SJSA1 (cell line): ENCODE measurements at regions not wholly inside any gene's neighbourhood (a gene's known extent, or its start where the extent isn't known, plus 50 kb on each side); places are given as distances from the start of the nearest gene placed in this dataset.
"Not testable (repeated sequence)": the region's sequence is repeated elsewhere in the genome, so short reads cannot be mapped to it uniquely, and the experiment has no call there.

Experiments used
- DNase-seq, 2 experiments: peaks; one replicate each; pipeline ENCODE4 v3.0.0-alpha.2; 2015 to 2020; ENCODE audit warnings: low spot score in 2 of 2, low read depth in 1 of 2
- H3K27ac ChIP-seq: fragments of 250-450 bp; sonication (Bioruptor Pico); 2 replicates; pipeline ENCODE4 v1.5.1; 2020; ENCODE audit warnings: mild to moderate bottlenecking, moderate library complexity
- H3K27me3 ChIP-seq: fragments of 250-450 bp; sonication (Bioruptor Pico); replicated peaks from 2 replicates; pipeline ENCODE4 v1.5.1; 2020; ENCODE audit warnings: mild to moderate bottlenecking, moderate library complexity
- H3K36me3 ChIP-seq: fragments of 250-450 bp; sonication (Bioruptor Pico); 2 replicates; pipeline ENCODE4 v1.5.1; 2020; ENCODE audit warnings: mild to moderate bottlenecking
- H3K4me1 ChIP-seq: fragments of 250-450 bp; sonication (Bioruptor Pico); replicated peaks from 2 replicates; pipeline ENCODE4 v1.6.1; 2021; ENCODE audit warnings: mild to moderate bottlenecking
- H3K4me3 ChIP-seq: fragments of 250-450 bp; sonication (Bioruptor Pico); 2 replicates; pipeline ENCODE4 v1.5.1; 2020; ENCODE audit warnings: mild to moderate bottlenecking
- H3K9me3 ChIP-seq: fragments of 250-450 bp; sonication (Bioruptor Pico); replicated peaks from 2 replicates; pipeline ENCODE4 v1.5.1; 2020; ENCODE audit warnings: mild to moderate bottlenecking

DNA sequence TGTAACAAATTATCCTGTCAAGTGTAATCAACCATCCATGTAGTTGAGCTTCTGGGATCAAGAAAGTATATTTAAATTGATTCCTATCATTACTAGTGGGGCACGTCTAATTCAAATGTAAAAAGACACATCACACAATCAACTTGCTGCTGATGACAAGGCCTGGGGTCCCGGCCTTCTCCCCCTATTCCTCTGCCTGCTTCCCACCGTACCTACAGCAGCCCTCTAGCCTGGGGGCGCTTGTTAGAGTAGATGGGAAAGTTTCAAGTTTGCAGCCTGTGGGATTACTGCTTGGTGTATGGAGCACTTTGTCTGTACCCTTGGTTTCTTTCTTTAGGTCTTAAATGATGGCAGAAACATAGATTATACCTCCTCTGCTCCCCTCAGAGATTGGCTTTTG, 333.3 kb upstream of the KYNU start:
- no peak for DNase-seq
- Histone ChIP-seq H3K36me3 (no peaks in the 10 kb centered on the region), H3K27me3 (no peaks in the 10 kb centered on the region), H3K9me3 (no peaks in the 10 kb centered on the region), H3K4me1 (no peaks in the 10 kb centered on the region), H3K27ac (no peak overlapping the region), H3K4me3 (no peak overlapping the region)

- Histone ChIP-seq H3K9me3 (no peaks in the 10 kb centered on the region), H3K4me1 (no peaks in the 10 kb centered on the region), H3K27me3 (no peaks in the 10 kb centered on the region), H3K27ac (no peak overlapping the region), H3K4me3 (no peak overlapping the region), H3K36me3 (no peaks in the 10 kb centered on the region)
- no peak for DNase-seq
Observed at GRCh38 chr2:142542431-142542910, 335.0 kb upstream of the KYNU start.

GRCh38 chr2:142536966-142537365, 340.5 kb upstream of the KYNU start:
- Histone ChIP-seq H3K4me1 (no peaks in the 10 kb centered on the region), H3K36me3 (no peaks in the 10 kb centered on the region), H3K27ac (no peak overlapping the region), H3K9me3 (no peaks in the 10 kb centered on the region), H3K27me3 (no peaks in the 10 kb centered on the region), H3K4me3 (no peak overlapping the region)
- DNase-seq = no peak

DNA sequence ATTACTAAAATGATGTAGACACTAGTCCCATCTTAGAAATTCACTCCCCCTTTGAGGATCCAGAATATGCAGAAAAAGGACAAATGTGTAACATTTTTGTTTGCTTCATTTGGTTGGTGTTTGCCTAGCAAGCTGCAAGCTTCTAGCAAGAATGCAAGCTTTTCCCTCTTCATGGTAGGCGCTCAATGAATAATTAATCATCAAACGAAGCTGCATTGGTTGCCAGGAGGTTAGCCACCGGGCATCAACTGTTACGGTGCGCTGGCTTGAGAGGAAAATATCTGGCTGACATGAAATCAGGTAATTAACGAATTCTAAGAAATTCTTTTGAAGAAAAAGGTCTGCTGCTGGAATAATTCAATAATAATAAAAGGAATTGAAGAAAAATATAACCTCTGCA, 341.0 kb upstream of the KYNU start:
- no peak for DNase-seq
- Histone ChIP-seq H3K4me3 (no peak overlapping the region), H3K9me3 (no peaks in the 10 kb centered on the region), H3K27me3 (no peaks in the 10 kb centered on the region), H3K36me3 (no peaks in the 10 kb centered on the region), H3K27ac (no peak overlapping the region), H3K4me1 (no peaks in the 10 kb centered on the region)

DNA sequence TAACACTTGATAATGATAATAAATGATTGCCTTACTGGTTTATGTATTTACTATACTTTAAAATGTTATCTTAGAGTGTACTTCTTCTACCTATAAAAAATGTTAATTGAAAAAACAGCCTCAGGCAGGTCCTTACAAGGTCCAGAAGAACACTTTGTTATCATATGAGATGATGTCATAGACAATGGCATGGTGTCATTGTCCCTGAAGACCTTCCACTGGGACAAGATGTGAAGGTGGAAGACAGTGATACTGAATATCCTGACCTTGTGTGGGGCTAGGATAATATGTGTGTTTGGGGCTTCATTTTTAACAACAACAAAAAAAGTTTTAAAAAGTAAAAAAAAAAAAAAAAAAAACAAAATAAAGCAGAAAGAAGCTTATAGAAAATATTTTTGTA, 342.2 kb upstream of the KYNU start:
- Histone ChIP-seq H3K4me1 (no peaks in the 10 kb centered on the region), H3K27ac (no peak overlapping the region), H3K4me3 (no peak overlapping the region), H3K27me3 (no peaks in the 10 kb centered on the region), H3K9me3 (no peaks in the 10 kb centered on the region), H3K36me3 (no peaks in the 10 kb centered on the region)
- no peak for DNase-seq

DNA sequence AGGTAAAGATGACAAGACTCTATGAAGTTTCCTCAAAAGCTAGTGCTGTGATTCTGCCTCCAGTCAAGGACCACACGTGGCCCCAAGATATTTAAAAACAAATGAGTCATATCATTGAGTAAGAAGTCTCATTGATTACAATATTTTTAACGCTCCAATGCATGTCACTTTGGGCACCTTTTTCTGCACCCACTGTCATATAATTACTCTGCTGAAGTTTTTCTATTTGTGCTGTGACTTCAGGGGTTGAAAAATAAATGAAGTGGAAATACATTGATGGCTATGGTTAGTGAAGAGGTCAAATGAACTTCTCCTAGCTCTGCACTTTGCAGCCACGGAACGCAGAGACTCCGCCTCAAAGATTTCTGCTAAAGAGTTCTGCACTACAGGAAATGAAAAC, 344.3 kb upstream of the KYNU start:
- Histone ChIP-seq H3K4me1 (no peaks in the 10 kb centered on the region), H3K4me3 (no peak overlapping the region), H3K36me3 (no peaks in the 10 kb centered on the region), H3K27ac (no peak overlapping the region), H3K9me3 (no peaks in the 10 kb centered on the region), H3K27me3 (no peaks in the 10 kb centered on the region)
- DNase-seq = no peak

- Histone ChIP-seq H3K4me3 (no peak overlapping the region), H3K27ac (no peak overlapping the region), H3K36me3 (no peaks in the 10 kb centered on the region), H3K4me1 (no peaks in the 10 kb centered on the region), H3K9me3 (no peaks in the 10 kb centered on the region), H3K27me3 (no peaks in the 10 kb centered on the region)
- no peak for DNase-seq
Observed at GRCh38 chr2:142531377-142531776, 346.1 kb upstream of the KYNU start.

GRCh38 chr2:142525720-142526119, 351.7 kb upstream of the KYNU start:
- H3K27me3 ChIP-seq = peaks cover 4% of the 10 kb centered on the region; the same call in 1 of the 2 replicates
- no peak overlapping the region for H3K4me3 ChIP-seq
- H3K36me3 ChIP-seq = no peaks in the 10 kb centered on the region
- H3K9me3 ChIP-seq = no peaks in the 10 kb centered on the region
- no peaks in the 10 kb centered on the region for H3K4me1 ChIP-seq
- DNase-seq = no peak
- H3K27ac ChIP-seq = no peak overlapping the region

DNA sequence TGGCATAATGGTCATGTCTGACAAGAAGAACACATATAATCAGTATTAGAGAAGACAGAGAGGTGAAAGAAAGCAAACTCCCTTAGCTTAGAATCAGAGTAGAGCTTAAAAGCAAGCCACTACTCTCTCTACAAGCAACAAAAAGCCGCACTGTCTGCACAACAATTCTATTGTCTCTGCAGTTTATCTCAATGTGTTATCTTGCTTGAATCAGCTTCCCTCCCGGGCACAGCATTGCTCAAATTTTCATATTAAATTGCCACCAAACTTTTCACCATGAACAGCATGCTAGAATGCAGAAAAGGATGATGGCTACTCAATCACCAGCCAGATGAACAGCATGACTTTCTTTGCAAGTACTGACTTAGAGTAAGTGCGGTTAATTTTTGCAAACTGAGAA, 356.0 kb upstream of the KYNU start:
- H3K9me3 ChIP-seq = no peaks in the 10 kb centered on the region
- H3K36me3 ChIP-seq = no peaks in the 10 kb centered on the region
- no peak overlapping the region for H3K4me3 ChIP-seq
- no peak for DNase-seq
- H3K4me1 ChIP-seq = no peaks in the 10 kb centered on the region
- H3K27ac ChIP-seq = no peak overlapping the region
- H3K27me3 ChIP-seq = peaks cover 4% of the 10 kb centered on the region; the same call in 1 of the 2 replicates

DNA sequence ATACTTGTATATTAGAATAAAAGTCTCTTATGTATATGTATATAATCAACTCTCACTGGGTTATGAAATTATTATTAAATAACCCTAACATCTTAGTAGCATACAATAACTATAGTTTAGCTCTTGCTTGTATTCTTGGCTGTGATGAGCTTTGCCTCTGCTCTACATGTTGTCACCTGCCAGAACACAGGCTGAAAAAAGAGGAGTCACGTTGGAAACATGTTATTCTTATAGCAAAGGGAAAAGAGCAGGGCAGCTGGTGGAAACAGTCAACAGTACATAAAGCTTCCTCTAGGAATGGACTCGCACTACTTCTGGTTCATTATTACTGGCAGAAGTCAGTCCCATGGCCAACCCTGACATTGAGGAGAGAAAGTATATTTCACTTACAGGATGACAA, 362.0 kb upstream of the KYNU start:
- H3K9me3 ChIP-seq = no peaks in the 10 kb centered on the region
- no peaks in the 10 kb centered on the region for H3K27me3 ChIP-seq
- H3K4me1 ChIP-seq = no peaks in the 10 kb centered on the region
- DNase-seq = no peak
- H3K27ac ChIP-seq = no peak overlapping the region
- H3K4me3 ChIP-seq = no peak overlapping the region
- no peaks in the 10 kb centered on the region for H3K36me3 ChIP-seq

DNA sequence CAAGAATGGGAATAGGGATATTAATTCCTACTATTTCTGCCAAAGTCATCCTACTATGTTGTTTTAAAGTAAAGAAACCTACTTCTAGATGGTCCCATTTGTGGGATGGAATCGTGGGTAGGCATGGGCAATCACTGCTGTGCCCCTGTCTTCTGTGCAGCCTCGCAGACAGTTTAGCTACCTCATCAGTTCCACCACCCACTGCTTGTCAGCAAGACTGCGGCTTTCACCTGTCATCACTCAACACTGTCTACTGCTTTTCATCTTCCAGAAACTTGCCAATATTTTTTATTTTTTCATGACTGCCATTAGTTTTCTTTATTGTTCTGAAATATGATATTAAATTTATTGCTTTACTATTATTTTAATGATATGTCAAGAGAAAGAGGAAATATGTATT, 368.1 kb upstream of the KYNU start:
- Histone ChIP-seq H3K27ac (no peak overlapping the region), H3K4me3 (no peak overlapping the region), H3K9me3 (no peaks in the 10 kb centered on the region), H3K27me3 (no peaks in the 10 kb centered on the region), H3K36me3 (no peaks in the 10 kb centered on the region), H3K4me1 (no peaks in the 10 kb centered on the region)
- no peak for DNase-seq

DNA sequence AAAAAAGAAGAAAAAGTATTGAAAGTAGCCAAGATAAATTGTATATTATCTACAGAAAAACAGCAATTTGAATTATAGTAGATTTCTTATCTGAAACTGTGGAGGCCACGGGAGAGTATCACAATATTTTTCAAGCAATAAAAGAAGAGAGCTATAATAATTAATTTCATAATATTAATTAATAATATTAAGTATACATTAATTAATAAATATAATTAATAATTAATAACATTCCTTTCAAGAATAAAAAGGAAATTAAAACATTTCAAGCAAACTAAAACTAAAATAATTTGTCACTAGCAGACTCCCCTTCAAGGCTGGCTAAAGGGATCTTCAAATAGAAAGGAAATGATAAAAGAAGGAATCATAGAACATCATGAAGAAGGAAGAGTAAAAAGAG, 372.7 kb upstream of the KYNU start:
- no peak for DNase-seq
- no peak overlapping the region for H3K27ac ChIP-seq
- H3K4me1 ChIP-seq = no peaks in the 10 kb centered on the region
- no peak overlapping the region for H3K4me3 ChIP-seq
- H3K9me3 ChIP-seq = no peaks in the 10 kb centered on the region
- no peaks in the 10 kb centered on the region; the same call in 1 of the 2 replicates for H3K27me3 ChIP-seq
- no peaks in the 10 kb centered on the region for H3K36me3 ChIP-seq

GRCh38 chr2:142502402-142502801, 371.6 kb upstream of the LRP1B start:
- Histone ChIP-seq H3K27ac (no peak overlapping the region), H3K4me3 (no peak overlapping the region), H3K9me3 (no peaks in the 10 kb centered on the region), H3K4me1 (no peaks in the 10 kb centered on the region), H3K27me3 (no peaks in the 10 kb centered on the region; the same call in 1 of the 2 replicates), H3K36me3 (no peaks in the 10 kb centered on the region)
- DNase-seq = no peak

- no peaks in the 10 kb centered on the region for H3K27me3 ChIP-seq
- no peak for DNase-seq
- H3K4me1 ChIP-seq = no peaks in the 10 kb centered on the region
- H3K36me3 ChIP-seq = no peaks in the 10 kb centered on the region
- H3K27ac ChIP-seq = no peak overlapping the region
- no peaks in the 10 kb centered on the region for H3K9me3 ChIP-seq
- no peak overlapping the region for H3K4me3 ChIP-seq
Observed at GRCh38 chr2:142495141-142495540, 364.3 kb upstream of the LRP1B start.

DNA sequence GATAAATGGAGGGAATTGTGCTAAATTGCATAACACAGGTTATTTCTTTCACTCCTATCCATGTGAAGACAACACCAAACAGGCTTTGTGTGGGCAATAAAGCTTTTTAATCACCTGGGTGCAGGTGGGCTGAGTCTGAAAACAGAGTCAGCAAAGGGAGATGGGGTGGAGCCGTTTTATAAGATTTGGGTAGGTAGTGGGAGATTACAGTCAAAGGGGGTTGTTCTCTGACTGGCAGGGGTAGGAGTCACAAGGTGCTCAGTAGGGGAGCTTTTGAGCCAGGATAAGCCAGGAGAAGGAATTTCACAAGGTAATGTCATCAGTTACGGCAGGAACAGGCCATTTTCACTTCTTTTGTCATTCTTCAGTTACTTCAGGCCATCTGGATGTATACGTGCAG, 358.8 kb upstream of the LRP1B start:
- not testable (repeated sequence) for H3K36me3 ChIP-seq, DNase-seq, H3K27ac ChIP-seq, H3K27me3 ChIP-seq, H3K9me3 ChIP-seq, H3K4me3 ChIP-seq, H3K4me1 ChIP-seq
